Loucy (cell line): ENCODE measurements at regions not wholly inside any gene's neighbourhood (a gene's known extent, or its start where the extent isn't known, plus 50 kb on each side); places are given as distances from the start of the nearest gene placed in this dataset.

Experiments used
- EZH2phosphoT487 ChIP-seq: fragments of 200-600 bp; IDR thresholded peaks from 2 replicates; pipeline ENCODE4 v1.6.1; 2018; ENCODE audit warnings: antibody characterized with exemption, mild to moderate bottlenecking, moderate library complexity, borderline replicate concordance
- TF ChIP-seq, protein P1 (sequence below): fragments of 200-600 bp; sonication (generic); conservative IDR thresholded peaks from 2 replicates; pipeline ENCODE4 v1.5.1; 2014; ENCODE audit warnings: mild to moderate bottlenecking, antibody characterized with exemption, low read length

DNA sequence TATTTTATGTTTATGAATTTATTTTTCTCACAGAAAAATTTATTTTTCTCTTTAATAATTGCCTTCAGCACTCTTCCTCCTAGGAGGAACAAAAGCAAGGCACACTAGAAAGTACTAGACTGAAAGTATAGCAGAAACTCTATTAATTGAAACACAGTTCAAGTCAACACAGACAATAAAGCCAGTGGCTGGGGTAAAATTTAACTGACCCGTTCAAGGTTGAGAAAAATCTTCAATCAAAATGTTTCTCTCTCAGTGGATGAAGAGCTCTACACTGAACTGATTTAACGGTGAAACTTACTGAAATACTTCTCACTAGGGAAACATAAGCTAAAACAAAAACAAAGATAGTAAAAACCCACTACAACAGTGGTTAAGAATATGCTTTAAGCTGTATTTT, 230.1 kb upstream of the MIR17HG start:
- TF ChIP-seq, protein P1, sequence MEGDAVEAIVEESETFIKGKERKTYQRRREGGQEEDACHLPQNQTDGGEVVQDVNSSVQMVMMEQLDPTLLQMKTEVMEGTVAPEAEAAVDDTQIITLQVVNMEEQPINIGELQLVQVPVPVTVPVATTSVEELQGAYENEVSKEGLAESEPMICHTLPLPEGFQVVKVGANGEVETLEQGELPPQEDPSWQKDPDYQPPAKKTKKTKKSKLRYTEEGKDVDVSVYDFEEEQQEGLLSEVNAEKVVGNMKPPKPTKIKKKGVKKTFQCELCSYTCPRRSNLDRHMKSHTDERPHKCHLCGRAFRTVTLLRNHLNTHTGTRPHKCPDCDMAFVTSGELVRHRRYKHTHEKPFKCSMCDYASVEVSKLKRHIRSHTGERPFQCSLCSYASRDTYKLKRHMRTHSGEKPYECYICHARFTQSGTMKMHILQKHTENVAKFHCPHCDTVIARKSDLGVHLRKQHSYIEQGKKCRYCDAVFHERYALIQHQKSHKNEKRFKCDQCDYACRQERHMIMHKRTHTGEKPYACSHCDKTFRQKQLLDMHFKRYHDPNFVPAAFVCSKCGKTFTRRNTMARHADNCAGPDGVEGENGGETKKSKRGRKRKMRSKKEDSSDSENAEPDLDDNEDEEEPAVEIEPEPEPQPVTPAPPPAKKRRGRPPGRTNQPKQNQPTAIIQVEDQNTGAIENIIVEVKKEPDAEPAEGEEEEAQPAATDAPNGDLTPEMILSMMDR: no peak
- TF ChIP-seq EZH2phosphoT487: no peak
